ENCODE measurements at regions not wholly inside any gene's neighbourhood (a gene's known extent, or its start where the extent isn't known, plus 50 kb on each side); places are given as distances from the start of the nearest gene placed in this dataset.
"Not testable (repeated sequence)": the region's sequence is repeated elsewhere in the genome, so short reads cannot be mapped to it uniquely, and the experiment has no call there.

GRCh38 chr5:165029099-165029870 lies 1523.9 kb downstream of the MAT2B start:
- FAIRE-seq = no peak
- no peak for DNase-seq (ENCODE audit: extremely low spot score, insufficient read length, low read depth)

- DNase-seq (ENCODE audit: extremely low spot score, insufficient read length, low read depth) (no peak), FAIRE-seq (no peak)
Observed at GRCh38 chr5:165030971-165031370, 1525.6 kb downstream of the MAT2B start.

GRCh38 chr5:165031371-165031770 lies 1526.0 kb downstream of the MAT2B start:
- DNase-seq (ENCODE audit: extremely low spot score, insufficient read length, low read depth) (no peak), FAIRE-seq (no peak)

- DNase-seq (ENCODE audit: extremely low spot score, insufficient read length, low read depth) (no peak), FAIRE-seq (no peak)
Observed at GRCh38 chr5:165035520-165035919, 1530.1 kb downstream of the MAT2B start.

- no peak for DNase-seq (ENCODE audit: extremely low spot score, insufficient read length, low read depth)
- no peak for FAIRE-seq
Observed at GRCh38 chr5:165039748-165040147, 1534.3 kb downstream of the MAT2B start.

- DNase-seq (ENCODE audit: extremely low spot score, insufficient read length, low read depth) = not testable (repeated sequence)
Observed at GRCh38 chr5:165045941-165046340, 1540.5 kb downstream of the MAT2B start.

GRCh38 chr5:165055476-165055875 lies 1550.1 kb downstream of the MAT2B start:
- FAIRE-seq (no peak), DNase-seq (ENCODE audit: extremely low spot score, insufficient read length, low read depth) (no peak)

More at GRCh38 chr5:165045941-165046340, 1540.5 kb downstream of the MAT2B start:
- FAIRE-seq = not testable (repeated sequence)

- no peak for DNase-seq (ENCODE audit: extremely low spot score, insufficient read length, low read depth)
- no peak for FAIRE-seq
Observed at GRCh38 chr5:165057145-165057544, 1551.7 kb downstream of the MAT2B start.

- FAIRE-seq (no peak), DNase-seq (ENCODE audit: extremely low spot score, insufficient read length, low read depth) (no peak)
Observed at GRCh38 chr5:165066751-165067385, 1561.4 kb downstream of the MAT2B start.

- FAIRE-seq (no peak), DNase-seq (ENCODE audit: extremely low spot score, insufficient read length, low read depth) (no peak)
Observed at GRCh38 chr5:165076686-165077085, 1571.3 kb downstream of the MAT2B start.

- DNase-seq (ENCODE audit: extremely low spot score, insufficient read length, low read depth) = no peak
- FAIRE-seq = no peak
Observed at GRCh38 chr5:165079389-165079788, 1574.0 kb downstream of the MAT2B start.

- DNase-seq (ENCODE audit: extremely low spot score, insufficient read length, low read depth) (no peak), FAIRE-seq (no peak)
Observed at GRCh38 chr5:165083394-165083793, 1578.0 kb downstream of the MAT2B start.

- no peak for DNase-seq (ENCODE audit: extremely low spot score, insufficient read length, low read depth)
- no peak for FAIRE-seq
Observed at GRCh38 chr5:165086465-165086864, 1581.0 kb downstream of the MAT2B start.

GRCh38 chr5:165094782-165095181 lies 1589.4 kb downstream of the MAT2B start:
- DNase-seq (ENCODE audit: extremely low spot score, insufficient read length, low read depth) = no peak
- FAIRE-seq = no peak

GRCh38 chr5:165101709-165102108 lies 1596.3 kb downstream of the MAT2B start:
- no peak for FAIRE-seq
- no peak for DNase-seq (ENCODE audit: extremely low spot score, insufficient read length, low read depth)

- no peak for FAIRE-seq
- no peak for DNase-seq (ENCODE audit: extremely low spot score, insufficient read length, low read depth)
Observed at GRCh38 chr5:165104611-165105010, 1599.2 kb downstream of the MAT2B start.

GRCh38 chr5:165108809-165109208 lies 1603.4 kb downstream of the MAT2B start:
- no peak for FAIRE-seq

GRCh38 chr5:165119175-165119574 lies 1613.8 kb downstream of the MAT2B start:
- DNase-seq (ENCODE audit: extremely low spot score, insufficient read length, low read depth) = no peak
- FAIRE-seq = no peak

More at GRCh38 chr5:165108809-165109208, 1603.4 kb downstream of the MAT2B start:
- DNase-seq (ENCODE audit: extremely low spot score, insufficient read length, low read depth) = no peak

- no peak for FAIRE-seq
Observed at GRCh38 chr5:165126598-165126997, 1621.2 kb downstream of the MAT2B start.

GRCh38 chr5:165127941-165128340 lies 1622.5 kb downstream of the MAT2B start:
- FAIRE-seq = no peak
- DNase-seq (ENCODE audit: extremely low spot score, insufficient read length, low read depth) = no peak

More at GRCh38 chr5:165126598-165126997, 1621.2 kb downstream of the MAT2B start:
- DNase-seq (ENCODE audit: extremely low spot score, insufficient read length, low read depth) = no peak

- DNase-seq (ENCODE audit: extremely low spot score, insufficient read length, low read depth) (no peak), FAIRE-seq (no peak)
Observed at GRCh38 chr5:165130656-165131055, 1625.2 kb downstream of the MAT2B start.

Data from GM18507 (cell line).